ENCODE measurements at regions not wholly inside any gene's neighbourhood (a gene's known extent, or its start where the extent isn't known, plus 50 kb on each side); places are given as distances from the start of the nearest gene placed in this dataset.
A peak's percentile ranks its signal among the peaks of the same experiment; 100 is the strongest.

GRCh38 chr2:37870829-37871228 lies 54.3 kb upstream of the RMDN2 start:
- no peak for DNase-seq

- no peak for DNase-seq
Observed at GRCh38 chr2:37871456-37872191, 53.5 kb upstream of the RMDN2 start.

DNA sequence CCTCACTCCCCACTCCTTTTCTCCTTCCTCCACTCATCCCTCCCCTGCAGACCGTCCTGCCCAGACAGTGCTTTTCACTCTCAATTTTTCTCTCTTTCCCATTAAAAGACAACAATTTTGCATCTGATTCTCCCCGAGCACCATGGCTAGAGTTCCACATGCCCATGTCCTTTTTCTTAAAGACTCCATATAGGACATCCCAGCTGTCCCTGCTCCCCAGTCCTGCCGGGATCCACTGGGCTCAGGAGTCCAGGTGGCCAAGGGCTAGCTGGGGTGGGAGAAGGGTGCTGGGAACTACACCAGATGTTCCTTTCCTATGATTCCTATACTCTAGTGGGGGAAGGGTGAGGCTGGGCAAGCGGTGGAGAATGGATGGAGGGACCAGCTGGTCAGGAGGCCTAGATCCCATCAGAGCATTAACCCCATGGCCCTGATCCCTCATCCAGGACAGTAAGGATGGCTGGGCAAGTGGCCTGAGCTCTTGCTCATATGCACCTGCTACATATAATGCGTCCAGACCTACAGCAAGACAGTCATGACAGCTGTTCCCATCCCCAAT lies 52.8 kb upstream of the RMDN2 start:
- DNase-seq, result no peak

- peak; percentile 43 for DNase-seq
Observed at GRCh38 chr2:37873229-37873628, 51.9 kb upstream of the RMDN2 start.

GRCh38 chr2:37873749-37874330 lies 51.2 kb upstream of the RMDN2 start:
- no peak for DNase-seq

DNA sequence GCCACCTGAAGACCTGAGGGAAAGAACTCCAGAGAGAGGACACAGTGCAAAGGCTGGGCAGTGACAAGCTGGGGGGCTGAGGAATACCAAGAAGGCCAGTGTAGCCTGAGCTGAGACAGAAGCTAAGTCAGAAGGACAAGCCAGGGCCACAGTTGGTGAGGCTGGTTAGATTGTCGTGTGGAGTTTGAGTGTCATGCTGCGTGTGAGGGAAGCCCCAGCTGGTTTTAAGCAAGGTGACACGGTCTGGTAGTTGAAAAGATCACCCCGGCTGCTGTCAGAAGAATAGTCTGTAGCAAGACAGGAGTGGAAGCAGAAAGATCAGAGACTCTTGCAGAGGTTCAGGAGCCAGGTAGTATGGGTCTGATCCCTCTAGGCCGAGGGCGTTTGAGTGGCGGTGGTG lies 50.6 kb upstream of the RMDN2 start:
- DNase-seq, result no peak
